KBM-7 (cell line): ENCODE measurements at regions not wholly inside any gene's neighbourhood (a gene's known extent, or its start where the extent isn't known, plus 50 kb on each side); places are given as distances from the start of the nearest gene placed in this dataset.
A peak's percentile ranks its signal among the peaks of the same experiment; 100 is the strongest.
"Not testable (repeated sequence)": the region's sequence is repeated elsewhere in the genome, so short reads cannot be mapped to it uniquely, and the experiment has no call there.

Experiments used
- DNase-seq: peaks from one replicate; pipeline ENCODE4 v3.0.0-alpha.2; 2015
- in situ Hi-C: fragments of 300-500 bp; cut with MboI; formaldehyde crosslinking; loops from 2 replicates; pipeline ENCODE4 v1.14.3; 2020; ENCODE audit warnings: low sequenced_read_pairs, low pct_unique_long_range_greater_than_20kb, mixed read lengths

DNA sequence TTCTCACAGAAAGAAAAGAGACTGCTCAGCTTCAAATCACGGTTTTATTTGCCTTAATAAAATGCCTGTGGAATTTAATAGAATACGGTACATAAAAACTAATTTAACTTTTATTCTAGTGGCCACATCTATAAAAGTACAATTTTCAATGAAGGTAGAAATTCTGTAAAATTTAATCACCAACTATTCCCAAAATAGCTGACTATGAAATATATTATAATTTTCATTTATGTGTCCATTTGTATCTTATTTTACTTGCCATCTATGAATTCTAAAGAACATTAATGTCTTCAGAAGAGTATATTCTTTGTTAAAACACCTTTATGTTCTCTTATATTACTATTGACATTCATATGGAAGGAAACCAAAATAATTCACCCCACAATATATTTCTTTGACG, 192.6 kb downstream of the BTBD3 start:
- no peak for DNase-seq
- in situ Hi-C loops, result no loop called here

DNA sequence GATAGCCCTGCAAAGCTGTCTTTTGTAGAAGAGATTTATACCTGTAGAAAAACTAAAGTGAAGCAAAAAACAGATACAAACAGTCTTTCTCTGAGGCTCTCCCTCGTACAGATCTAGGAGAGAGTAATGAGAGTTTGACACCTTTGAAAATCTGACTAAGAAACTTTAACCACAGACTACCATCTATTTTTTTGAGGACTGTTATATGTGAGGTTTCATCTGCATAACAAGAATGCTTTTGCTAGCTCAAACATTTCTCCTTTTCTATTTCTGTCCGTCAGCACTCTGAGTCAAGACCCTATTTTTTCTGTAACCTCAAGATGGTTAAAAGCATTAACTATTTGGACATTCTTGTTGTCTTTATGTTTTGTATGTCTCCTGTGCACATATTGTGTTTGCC, 193.0 kb downstream of the BTBD3 start:
- in situ Hi-C loops, result no loop called here

DNA sequence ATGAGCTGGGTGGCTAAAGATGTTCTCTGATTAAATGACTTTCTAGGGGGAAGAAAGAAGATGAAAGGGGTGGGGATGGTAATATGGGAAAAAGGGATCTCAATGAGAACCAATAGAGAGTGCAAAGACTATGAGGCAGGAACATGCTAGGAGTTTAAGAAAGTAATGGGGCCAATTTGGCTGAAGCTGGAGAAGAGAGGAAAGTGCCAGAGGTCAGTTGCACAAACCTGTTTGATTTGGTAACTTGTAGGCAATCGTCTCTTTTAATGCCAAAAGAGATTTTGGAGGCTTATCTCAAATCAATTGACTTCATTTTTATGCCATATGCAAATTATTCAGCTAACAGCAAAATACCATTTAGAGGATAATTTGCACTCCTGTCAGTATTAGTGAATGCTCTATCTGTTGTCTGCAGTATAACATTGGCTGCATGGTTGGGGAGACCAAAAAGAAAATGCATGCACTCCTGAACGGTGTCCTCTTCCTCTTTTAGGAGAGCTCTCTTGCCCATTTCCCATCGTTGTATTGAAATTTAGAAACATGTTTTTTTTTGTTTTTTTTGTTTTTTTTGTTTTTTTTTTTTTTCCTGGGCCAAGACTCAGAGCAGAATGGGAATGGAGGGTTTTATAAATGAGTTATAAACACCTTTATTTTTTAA, 193.9 kb downstream of the BTBD3 start:
- in situ Hi-C loops, result no loop called here

More for the DNA sequence above, 193.0 kb downstream of the BTBD3 start:
- DNase-seq, result no peak

DNA sequence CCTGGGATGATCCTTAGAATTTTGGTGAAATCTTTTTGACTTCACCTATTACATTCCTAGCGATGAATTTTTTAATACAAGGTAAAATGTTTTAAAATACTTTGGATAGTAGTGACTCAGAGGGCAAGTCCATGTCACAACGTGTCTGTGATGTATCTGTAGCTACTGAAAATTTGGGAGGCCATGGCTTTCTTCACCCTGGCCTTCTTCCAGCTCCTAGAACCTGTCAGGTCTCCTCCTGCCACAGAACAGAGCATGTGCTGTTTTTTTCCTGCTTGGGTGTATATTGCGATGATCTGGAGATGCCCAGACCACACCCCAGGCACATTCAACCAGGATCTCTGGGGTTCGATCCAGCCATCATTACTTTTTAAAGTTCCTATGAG, 194.4 kb downstream of the BTBD3 start:
- no peak for DNase-seq
- in situ Hi-C loops, result no loop called here

More for the DNA sequence above, 193.9 kb downstream of the BTBD3 start:
- DNase-seq, result no peak

DNA sequence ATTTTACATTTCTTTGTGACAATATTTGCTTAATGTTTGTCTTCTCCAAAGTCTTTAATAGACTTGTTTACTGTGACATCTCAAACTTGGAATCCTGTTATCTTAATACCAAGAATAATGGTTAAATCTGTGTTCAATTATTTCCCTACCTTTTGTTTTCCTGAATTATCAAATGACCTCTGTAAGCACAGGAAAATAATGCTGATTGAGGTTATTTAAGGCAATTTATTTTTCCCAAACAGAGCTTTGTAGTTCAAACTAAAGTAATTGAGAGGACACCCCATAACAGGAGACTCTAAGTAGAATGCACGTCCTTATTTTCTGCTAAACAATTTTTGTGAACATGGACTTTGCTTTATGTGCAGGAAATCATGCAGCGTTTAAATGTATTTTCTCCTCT, 195.0 kb downstream of the BTBD3 start:
- in situ Hi-C loops, result no loop called here
- no peak for DNase-seq

DNA sequence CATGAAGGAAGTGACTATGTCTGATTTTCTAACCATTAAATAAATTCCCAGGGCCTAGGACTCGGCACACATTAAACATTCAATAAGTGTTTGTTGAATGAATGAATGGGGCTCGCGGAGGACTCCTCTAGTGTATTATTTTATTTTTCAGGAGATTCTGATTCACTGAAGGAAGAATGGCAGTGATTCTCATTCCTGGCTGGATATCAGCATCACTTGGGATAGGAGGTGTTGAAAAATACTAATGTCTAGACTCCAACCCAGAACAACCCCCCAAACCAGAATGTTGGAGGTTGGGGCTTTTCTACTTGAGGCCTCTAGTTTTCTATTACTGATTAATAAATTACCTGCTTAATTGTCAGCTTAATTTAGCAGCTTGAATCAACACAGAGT, 195.4 kb downstream of the BTBD3 start:
- no peak for DNase-seq
- in situ Hi-C loops, result no loop called here

DNA sequence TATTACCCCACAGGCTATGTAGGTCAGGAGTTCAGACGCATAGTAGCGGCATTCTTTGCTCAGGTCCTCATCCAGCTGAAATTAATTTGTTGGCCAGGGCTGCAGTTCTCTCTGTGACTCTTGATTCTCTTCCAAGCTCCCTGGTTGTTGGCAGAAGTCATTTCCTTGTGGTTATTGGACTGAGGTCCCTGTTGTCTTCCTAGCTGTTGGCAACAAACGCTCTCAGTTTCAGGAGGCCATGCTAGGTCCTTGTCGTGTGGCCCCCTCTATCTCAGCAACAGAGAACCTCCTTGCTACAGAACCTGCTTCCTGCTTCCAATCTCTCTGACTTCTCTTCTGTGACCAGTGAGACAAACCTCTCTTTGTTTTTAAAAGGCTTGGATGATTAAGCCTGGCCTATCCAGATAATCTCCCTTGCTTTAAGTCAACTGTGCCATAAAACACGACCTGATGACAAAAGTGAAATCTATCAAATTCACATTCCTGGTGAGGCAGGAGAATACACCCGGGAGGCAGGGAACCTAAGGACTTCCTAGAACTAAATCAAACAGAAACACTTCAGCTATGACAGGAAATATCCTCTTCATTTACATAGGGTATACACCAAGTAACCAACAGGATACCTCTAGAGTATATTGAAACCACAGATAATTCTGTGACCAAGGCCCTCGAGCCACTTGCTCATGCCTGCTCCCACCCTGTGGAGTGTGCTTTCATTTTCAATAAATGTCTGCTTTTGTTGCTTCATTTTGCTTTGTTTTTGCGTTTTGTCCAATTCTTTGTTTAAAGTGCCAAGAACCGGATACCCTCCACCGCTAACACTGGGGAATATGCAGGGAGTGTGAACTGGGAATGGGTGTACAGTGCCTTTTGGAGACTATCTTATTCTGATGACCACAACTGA, 196.0 kb downstream of the BTBD3 start:
- no peak for DNase-seq

DNA sequence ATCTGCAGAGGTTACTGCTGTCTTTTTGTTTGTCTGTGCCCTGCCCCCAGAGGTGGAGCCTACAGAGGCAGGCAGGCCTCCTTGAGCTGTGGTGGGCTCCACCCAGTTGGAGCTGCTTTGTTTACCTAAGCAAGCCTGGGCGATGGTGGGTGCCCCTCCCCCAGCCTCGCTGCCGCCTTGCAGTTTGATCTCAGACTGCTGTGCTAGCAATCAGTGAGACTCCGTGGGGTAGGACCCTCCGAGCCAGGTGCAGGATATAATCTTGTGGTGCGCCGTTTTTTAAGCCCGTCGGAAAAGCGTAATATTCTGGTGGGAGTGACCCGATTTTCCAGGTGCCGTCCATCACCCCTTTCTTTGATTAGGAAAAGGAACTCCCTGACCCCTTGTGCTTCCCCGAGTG, 211.4 kb downstream of the BTBD3 start:
- DNase-seq, in situ Hi-C loops: not testable (repeated sequence)

More for the DNA sequence above, 196.0 kb downstream of the BTBD3 start:
- in situ Hi-C loops, result no loop called here

DNA sequence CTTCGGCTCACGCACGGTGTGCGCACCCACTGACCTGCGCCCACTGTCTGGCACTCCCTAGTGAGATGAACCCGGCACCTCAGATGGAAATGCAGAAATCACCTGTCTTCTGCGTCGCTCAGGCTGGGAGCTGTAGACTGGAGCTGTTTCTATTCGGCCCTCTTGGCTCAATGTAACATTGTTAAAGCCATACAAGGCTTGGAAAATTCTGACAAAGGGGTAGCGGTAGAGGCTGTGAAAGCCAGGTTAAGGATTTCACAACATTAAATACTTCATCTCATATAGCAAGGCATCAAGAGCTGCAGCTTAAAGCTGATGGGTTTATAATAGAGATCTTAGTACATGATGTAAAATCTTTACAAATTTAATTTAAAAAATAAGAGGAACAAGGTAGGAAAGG, 211.8 kb downstream of the BTBD3 start:
- in situ Hi-C loops, DNase-seq: not testable (repeated sequence)

DNA sequence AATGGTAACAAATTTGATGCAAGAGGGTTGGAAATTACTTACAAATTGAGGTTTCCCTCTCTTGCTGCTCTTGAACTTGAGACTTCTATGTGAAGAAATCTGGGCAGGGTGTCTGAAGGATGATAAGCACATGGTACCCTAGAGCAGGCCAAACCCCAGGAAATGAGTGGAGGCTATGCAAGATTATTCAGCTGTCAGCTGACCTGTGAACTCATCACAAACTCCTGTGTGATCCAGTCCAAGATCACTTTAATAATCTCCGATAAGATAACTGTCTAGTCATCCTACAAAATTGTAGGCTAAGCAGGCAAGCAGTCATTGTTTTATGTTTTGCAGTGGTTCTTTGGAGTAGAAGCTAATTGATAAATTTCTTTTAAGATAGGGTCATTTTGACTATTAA, 213.1 kb downstream of the BTBD3 start:
- no peak for DNase-seq
- in situ Hi-C loops, result no loop called here

DNA sequence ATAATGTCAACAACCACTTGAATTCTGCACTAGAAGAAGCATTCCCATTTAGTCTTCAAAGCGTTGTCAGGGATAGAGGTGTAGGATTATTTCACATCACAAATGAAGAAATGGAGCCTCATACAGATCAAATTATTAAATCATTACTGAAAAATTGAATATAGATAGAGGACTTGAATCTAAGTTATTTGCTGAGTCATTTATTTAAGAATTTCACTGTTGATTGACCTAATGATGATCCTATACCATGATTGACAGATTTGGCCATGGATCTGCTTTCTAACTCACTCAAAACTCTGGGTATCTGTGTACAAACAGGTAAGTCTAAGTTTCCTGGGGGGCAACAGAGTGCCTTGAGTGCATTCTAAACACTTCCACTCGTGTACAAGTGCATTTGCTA, 215.9 kb downstream of the BTBD3 start:
- in situ Hi-C loops, result no loop called here
- no peak for DNase-seq

DNA sequence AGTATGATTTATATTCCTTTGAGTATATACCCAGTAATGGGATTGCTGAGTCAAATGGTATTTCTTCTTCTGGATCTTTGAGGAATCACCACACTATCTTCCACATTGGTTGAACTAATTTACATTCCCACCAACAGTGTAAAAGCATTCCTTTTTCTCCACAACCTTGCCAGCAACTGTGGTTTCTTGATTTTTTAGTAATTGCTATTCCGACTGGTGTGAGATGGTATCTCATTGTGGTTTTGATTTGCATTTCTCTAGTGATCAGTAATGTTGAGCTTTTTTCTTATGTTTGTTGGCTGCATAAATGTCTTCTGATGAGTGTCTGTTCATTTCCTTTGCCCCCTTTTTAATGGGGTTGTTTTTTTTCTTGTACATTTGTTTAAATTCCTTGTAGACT, 228.3 kb downstream of the BTBD3 start:
- DNase-seq, in situ Hi-C loops: not testable (repeated sequence)

DNA sequence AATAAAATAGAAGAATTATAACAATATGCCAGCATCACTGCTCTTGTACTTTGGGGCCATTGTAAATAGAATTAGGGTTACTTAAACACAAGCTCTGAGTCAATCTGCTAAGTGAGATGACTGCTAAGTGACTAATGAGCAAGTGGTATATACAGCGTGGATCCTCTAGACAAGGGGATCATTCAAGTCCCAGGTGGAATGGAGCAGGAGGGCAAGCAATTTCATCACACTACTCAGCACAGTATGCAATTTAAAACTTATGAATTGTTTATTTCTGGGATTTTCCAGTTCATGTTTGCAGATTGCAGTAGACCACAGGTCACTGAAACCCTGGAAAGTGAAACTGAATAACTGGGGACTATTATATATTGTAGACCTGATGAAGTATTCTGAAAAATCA, 235.3 kb downstream of the BTBD3 start:
- no peak for DNase-seq
- in situ Hi-C loops, result no loop called here

DNA sequence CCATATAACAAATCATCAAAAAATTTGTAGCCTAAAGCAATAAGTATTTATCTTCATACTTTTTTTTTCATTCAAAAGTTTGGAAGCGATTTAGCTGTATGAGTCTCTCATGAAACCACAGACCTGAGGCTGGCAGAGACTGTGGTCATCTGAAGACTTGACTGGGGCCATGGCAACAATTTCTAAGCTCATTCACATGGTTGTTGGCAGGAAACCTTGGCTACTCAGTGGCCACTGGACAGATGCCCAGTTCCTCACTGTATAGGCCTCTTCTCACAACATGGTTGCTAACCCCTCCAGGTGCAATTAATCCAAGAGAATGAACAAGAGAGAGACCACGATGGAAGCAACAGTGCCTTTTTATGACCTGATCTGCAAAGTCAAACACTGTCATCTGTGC, 235.9 kb downstream of the BTBD3 start:
- in situ Hi-C loops, result no loop called here
- DNase-seq, result no peak

DNA sequence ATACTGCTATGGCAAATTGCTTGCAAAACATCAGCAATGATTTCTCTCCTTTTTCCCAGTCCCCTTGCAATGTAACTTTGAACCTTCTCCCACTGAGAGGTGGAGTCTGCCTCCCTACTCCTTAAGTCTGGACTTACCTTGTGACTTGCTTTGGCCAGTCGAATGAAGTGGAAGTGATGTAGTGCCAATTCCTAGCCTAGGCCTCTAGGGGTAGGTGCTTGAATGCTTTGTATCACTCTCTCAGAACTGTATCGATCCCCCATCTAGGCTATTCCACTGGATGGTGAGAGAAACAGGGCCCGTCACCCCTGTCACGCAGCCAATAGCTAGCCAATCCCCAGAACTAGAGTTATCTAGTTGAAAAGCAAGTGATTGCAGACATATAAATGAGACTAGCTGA, 238.6 kb downstream of the BTBD3 start:
- in situ Hi-C loops, result no loop called here
- DNase-seq, result no peak

DNA sequence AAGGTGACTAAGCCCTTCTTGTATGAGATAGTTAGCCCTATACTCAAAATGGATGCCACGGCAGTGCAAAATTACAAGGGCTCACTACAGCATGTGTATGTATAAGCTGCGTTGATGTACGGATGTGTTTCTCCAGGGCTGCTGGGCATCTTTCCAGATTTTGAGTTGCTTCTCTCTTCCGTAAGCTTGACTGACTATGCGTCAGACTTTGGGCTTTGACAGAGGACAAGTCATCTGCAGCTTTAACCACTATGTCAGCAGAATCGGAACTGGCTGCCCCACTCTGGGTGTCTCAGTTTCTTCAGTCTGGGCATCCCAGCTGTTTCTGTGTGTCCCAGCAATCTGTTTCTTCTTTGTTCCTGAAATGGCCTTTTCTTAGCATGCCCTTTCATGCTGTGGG, 241.6 kb downstream of the BTBD3 start:
- in situ Hi-C loops, result no loop called here
- no peak for DNase-seq

DNA sequence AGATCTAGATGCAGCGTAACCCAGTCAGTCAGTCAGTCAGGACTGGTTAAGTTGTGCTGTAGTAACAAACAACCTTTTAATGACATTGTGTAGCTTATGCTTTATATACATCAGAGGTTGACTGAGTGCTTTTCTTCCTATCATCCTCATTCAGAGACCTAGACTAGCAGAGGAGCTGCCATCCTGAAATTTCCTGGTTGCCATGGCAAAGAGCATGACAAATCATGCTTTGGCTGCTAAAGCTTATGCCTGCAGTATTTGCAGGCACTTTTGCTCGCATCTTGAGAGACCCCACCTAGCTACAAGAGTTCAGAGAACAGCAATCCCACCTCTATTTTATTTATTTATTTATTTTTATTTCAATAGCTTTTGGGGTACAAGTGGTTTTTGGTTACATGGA, 244.0 kb downstream of the BTBD3 start:
- DNase-seq, result no peak
- in situ Hi-C loops, result no loop called here

DNA sequence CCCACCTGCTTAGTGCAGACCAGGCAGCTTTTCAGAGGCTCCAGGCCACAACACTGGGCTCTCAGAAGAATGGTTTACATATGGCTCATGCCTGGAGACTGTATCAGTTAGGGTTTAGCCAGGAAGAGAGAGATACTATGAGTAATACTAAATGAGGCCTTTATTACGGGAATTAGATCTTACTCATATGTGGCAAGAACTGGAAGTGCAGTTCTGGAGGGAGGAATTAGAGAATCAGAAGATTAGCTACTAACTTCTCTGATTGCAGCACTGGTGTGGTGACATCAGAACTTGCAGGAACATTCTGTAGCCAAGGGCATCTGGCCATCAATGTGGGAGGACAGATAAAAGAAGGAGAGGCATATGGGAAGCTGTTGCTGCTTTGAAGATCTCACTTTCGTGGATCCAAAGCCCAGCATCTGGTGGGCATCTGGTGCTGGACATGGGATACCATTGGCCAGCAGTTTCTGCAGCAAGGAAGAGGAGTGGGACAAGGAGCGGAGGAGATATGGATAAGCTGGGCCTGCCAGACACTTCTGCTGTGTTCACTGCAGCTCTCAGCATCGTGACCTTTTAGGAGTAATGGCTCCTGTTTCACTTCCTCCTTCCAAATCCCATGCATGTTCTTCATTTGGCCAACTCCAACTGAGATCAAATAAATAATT, 248.5 kb downstream of the BTBD3 start:
- no peak for DNase-seq
- in situ Hi-C loops, result no loop called here

DNA sequence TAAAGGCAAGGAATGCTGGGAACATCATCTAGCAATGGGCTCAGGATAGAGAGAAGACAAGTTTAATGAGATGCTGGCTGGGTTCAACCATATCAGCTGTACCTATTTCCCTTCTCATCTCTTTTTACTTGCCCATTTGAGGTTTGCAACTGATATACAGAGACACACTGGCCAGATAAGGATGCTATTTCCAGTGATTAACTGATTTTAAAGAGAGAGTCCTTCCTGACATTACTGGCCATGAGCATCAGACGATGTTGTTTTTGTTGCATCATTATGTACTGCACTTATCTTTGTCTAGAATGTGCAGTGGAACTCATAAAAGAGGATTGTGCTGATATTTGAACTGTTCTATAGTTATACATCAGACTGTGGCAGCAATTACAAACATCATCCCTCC, 252.7 kb downstream of the BTBD3 start:
- no peak for DNase-seq
- in situ Hi-C loops, result no loop called here

DNA sequence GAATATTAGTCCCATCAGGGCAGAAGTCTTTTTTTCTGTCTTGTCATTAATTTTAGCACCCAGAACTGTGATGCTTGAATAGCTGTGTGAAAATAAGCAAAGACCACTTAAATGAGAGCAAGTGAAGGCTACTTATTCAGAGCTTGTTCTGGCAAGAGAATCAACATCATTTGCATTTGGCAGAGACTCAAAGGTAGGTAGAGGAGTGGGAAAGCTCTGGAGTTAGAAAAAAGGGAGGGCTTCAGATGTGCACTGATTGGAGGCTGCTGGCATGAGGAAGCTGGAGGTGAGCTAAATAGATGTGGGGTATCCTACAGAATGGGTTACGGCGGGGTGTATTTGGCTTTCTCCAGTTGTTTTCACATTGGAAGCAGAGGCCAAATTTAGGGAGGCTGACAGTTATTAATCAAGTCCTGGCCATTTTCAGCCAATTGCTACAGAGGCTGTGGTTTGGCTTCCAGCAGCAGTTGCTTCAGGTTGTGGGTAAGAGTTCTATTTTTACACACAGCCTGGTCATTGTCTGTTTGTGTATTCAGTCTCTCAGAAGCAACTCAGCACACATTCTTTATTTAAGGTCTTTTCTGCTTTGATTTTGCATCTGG, 254.3 kb downstream of the BTBD3 start:
- in situ Hi-C loops, result no loop called here
- DNase-seq, result peak; percentile 1
